Upper lobe of left lung (tissue), 4 donors: ENCODE measurements at regions not wholly inside any gene's neighbourhood (a gene's known extent, or its start where the extent isn't known, plus 50 kb on each side); places are given as distances from the start of the nearest gene placed in this dataset.

Source experiments
- EP300 ChIP-seq, 4 donors: sonication (generic); formaldehyde crosslinking; IDR thresholded peaks; one replicate each; pipeline ENCODE4 v1.5.1; 2017; ENCODE audit warnings: antibody characterized with exemption in 4 of 4, control low read depth in 2 of 4
- POLR2A ChIP-seq, 4 donors: fragments of 450-650 bp; IDR thresholded peaks; one replicate each; pipeline ENCODE4 v1.5.1; 2016 to 2017; ENCODE audit warnings: antibody characterized with exemption in 4 of 4, mild to moderate bottlenecking in 2 of 4
- POLR2AphosphoS5 ChIP-seq, 2 donors: sonication (generic); formaldehyde crosslinking; IDR thresholded peaks; one replicate each; pipeline ENCODE4 v1.5.1; 2017; ENCODE audit warnings: antibody characterized with exemption in 2 of 2
- TF ChIP-seq, protein P1 (sequence below), 6 experiments: fragments of 450-650 bp in 4 of 6; fragments of 200-600 bp in 2 of 6; sonication (generic) in 2 of 6; IDR thresholded peaks; one replicate each; pipeline ENCODE4 v1.5.1; 2016 to 2019; ENCODE audit warnings: antibody characterized with exemption in 6 of 6

DNA sequence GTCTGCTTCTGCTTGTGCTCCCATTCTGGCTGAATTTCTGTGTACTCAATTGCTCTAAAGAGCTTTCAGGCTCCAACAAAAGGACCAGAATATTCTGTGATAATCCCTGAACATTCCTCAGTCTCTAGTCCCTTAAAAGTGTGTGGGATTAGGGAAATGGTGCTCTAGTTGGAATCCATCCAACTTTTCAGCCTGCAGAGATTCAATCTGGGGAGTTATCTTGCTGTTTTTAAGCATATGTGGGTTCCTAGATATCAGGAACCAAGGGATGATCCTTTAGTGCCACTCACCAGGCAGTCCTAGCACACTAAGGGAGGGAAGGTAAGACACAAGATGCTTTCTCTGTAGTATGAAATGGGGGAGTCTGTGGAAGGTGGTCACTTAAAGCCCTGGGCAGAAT is 140.3 kb upstream of the SLC1A4 start:
- TF ChIP-seq, protein P1, sequence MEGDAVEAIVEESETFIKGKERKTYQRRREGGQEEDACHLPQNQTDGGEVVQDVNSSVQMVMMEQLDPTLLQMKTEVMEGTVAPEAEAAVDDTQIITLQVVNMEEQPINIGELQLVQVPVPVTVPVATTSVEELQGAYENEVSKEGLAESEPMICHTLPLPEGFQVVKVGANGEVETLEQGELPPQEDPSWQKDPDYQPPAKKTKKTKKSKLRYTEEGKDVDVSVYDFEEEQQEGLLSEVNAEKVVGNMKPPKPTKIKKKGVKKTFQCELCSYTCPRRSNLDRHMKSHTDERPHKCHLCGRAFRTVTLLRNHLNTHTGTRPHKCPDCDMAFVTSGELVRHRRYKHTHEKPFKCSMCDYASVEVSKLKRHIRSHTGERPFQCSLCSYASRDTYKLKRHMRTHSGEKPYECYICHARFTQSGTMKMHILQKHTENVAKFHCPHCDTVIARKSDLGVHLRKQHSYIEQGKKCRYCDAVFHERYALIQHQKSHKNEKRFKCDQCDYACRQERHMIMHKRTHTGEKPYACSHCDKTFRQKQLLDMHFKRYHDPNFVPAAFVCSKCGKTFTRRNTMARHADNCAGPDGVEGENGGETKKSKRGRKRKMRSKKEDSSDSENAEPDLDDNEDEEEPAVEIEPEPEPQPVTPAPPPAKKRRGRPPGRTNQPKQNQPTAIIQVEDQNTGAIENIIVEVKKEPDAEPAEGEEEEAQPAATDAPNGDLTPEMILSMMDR (IDR thresholded peaks at IDR 0.05), result no peak
- no peak for TF ChIP-seq EP300 (IDR thresholded peaks at IDR 0.05)
- no peak for TF ChIP-seq POLR2A (IDR thresholded peaks at IDR 0.05)
- no peak for TF ChIP-seq POLR2AphosphoS5 (IDR thresholded peaks at IDR 0.05)
